ENCODE measurements at regions not wholly inside any gene's neighbourhood (a gene's known extent, or its start where the extent isn't known, plus 50 kb on each side); places are given as distances from the start of the nearest gene placed in this dataset.
"Not testable (repeated sequence)": the region's sequence is repeated elsewhere in the genome, so short reads cannot be mapped to it uniquely, and the experiment has no call there.

GRCh38 chr9:43125894-43126293, 942.4 kb downstream of the SPATA31A6 start:
- H3K4me2 ChIP-seq; H3K27ac ChIP-seq (ENCODE audit: low read depth in 2 of 2, low read length in 1 of 2); H3K9me3 ChIP-seq; DNase-seq; H3K4me1 ChIP-seq (ENCODE audit: control insufficient read depth in 1 of 2, insufficient read depth in 2 of 2, low read depth in 1 of 2, low read length in 1 of 2); H3F3A ChIP-seq (replicated peaks; ENCODE audit: insufficient read depth); H2AFZ ChIP-seq (ENCODE audit: low read depth); H3K9me2 ChIP-seq; H3K4me3 ChIP-seq (ENCODE audit: low read depth in 2 of 2, low read length in 1 of 2); H3K36me3 ChIP-seq (replicated peaks in 1 of 2; ENCODE audit: control insufficient read depth in 1 of 2, insufficient read depth in 2 of 2, low read length in 1 of 2); H3K27me3 ChIP-seq (ENCODE audit: insufficient read depth); POLR2A ChIA-PET; H3K79me2 ChIP-seq (ENCODE audit: insufficient read depth); H3K9ac ChIP-seq; CTCF ChIA-PET; H4K20me1 ChIP-seq (ENCODE audit: insufficient read depth): not testable (repeated sequence)
- 50% methylated on average over 1 of the region's 3 CpGs for WGBS (ENCODE audit: low lambda C conversion rate)

DNA sequence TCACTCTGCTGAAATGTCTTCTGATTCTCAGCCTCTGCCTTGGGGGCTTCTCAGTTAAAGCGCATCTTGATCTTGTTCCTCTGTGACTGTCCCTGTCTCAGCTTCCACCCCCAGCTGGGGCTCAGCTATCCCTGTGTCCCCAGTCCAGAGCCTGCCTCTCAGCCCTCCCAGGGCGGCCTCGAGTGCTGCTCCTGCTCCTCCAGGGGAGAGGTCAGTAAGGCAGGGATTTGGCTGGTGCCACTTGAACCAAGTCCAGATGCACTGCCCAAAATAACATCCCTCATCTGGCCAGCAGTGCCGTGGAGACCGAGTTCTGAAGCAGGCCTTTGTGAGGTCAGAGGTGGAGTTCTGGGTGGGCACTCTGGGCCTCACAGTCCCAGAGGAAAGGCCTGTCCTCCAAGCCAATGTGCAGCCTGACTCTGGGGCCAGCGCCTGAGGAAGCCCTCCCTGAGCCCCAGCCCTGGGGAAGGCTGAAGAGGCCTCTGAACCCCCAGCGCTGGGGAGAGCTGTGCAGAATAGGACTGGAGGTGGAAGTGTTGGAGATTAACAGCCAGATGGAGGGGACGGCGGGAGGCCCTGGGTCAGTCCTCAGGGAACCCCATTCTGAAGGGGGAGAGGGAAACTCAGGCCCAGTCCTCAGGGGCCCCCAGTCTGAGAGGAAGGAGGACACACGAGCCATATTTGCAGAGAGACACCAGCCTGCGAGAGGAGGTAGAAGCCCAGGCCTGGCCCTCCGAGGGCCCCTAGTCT, 943.7 kb downstream of the SPATA31A6 start:
- H4K20me1 ChIP-seq (ENCODE audit: insufficient read depth); H3K27ac ChIP-seq (ENCODE audit: low read depth in 2 of 2, low read length in 1 of 2); H3K36me3 ChIP-seq (replicated peaks in 1 of 2; ENCODE audit: control insufficient read depth in 1 of 2, insufficient read depth in 2 of 2, low read length in 1 of 2); H3K9me2 ChIP-seq; H3K9me3 ChIP-seq; DNase-seq; H3F3A ChIP-seq (replicated peaks; ENCODE audit: insufficient read depth); H3K4me3 ChIP-seq (ENCODE audit: low read depth in 2 of 2, low read length in 1 of 2); CTCF ChIA-PET; H3K9ac ChIP-seq; POLR2A ChIA-PET; H3K79me2 ChIP-seq (ENCODE audit: insufficient read depth); H2AFZ ChIP-seq (ENCODE audit: low read depth); H3K4me2 ChIP-seq; H3K27me3 ChIP-seq (ENCODE audit: insufficient read depth); H3K4me1 ChIP-seq (ENCODE audit: control insufficient read depth in 1 of 2, insufficient read depth in 2 of 2, low read depth in 1 of 2, low read length in 1 of 2): not testable (repeated sequence)
- 69% methylated on average over 5 of the region's 12 CpGs for WGBS (ENCODE audit: low lambda C conversion rate)

- DNase-seq; H3K27ac ChIP-seq (ENCODE audit: low read depth in 2 of 2, low read length in 1 of 2); H4K20me1 ChIP-seq (ENCODE audit: insufficient read depth); H3K9me3 ChIP-seq; H3K9ac ChIP-seq; H3K27me3 ChIP-seq (ENCODE audit: insufficient read depth); H3K36me3 ChIP-seq (replicated peaks in 1 of 2; ENCODE audit: control insufficient read depth in 1 of 2, insufficient read depth in 2 of 2, low read length in 1 of 2); H3F3A ChIP-seq (replicated peaks; ENCODE audit: insufficient read depth); H3K4me2 ChIP-seq; H3K79me2 ChIP-seq (ENCODE audit: insufficient read depth); CTCF ChIA-PET; POLR2A ChIA-PET; H3K9me2 ChIP-seq; H3K4me3 ChIP-seq (ENCODE audit: low read depth in 2 of 2, low read length in 1 of 2); H3K4me1 ChIP-seq (ENCODE audit: control insufficient read depth in 1 of 2, insufficient read depth in 2 of 2, low read depth in 1 of 2, low read length in 1 of 2); H2AFZ ChIP-seq (ENCODE audit: low read depth): not testable (repeated sequence)
- 0% methylated on average over 3 of the region's 4 CpGs for WGBS (ENCODE audit: low lambda C conversion rate)
- 0 out of 2 replicates have a peak, but pooled peaks have one; percentile 14 for TF ChIP-seq CTCF (IDR thresholded peaks at IDR 0.05)
These were observed 944.5 kb downstream of the SPATA31A6 start for GRCh38 chr9:43127949-43128348.

GRCh38 chr9:43130744-43131171, 947.3 kb downstream of the SPATA31A6 start:
- Histone ChIP-seq H3K4me2 (peak overlapping the region; percentile 6; the same call in 1 of the 2 replicates), H3K27ac (ENCODE audit: low read depth in 2 of 2, low read length in 1 of 2) (peak overlapping the region in 1 of 2 experiments; percentile 74; a peak in 2 of 4 replicates), H2AFZ (ENCODE audit: low read depth) (0 out of 2 replicates have a peak overlapping the region, but pooled peaks have one; percentile 16), H3K9ac (peak overlapping the region; percentile 46)
- H3K9me3 ChIP-seq; H4K20me1 ChIP-seq (ENCODE audit: insufficient read depth); POLR2A ChIA-PET; CTCF ChIA-PET; H3K4me1 ChIP-seq (ENCODE audit: control insufficient read depth in 1 of 2, insufficient read depth in 2 of 2, low read depth in 1 of 2, low read length in 1 of 2); H3F3A ChIP-seq (replicated peaks; ENCODE audit: insufficient read depth); H3K79me2 ChIP-seq (ENCODE audit: insufficient read depth); H3K27me3 ChIP-seq (ENCODE audit: insufficient read depth); H3K36me3 ChIP-seq (replicated peaks in 1 of 2; ENCODE audit: control insufficient read depth in 1 of 2, insufficient read depth in 2 of 2, low read length in 1 of 2); H3K9me2 ChIP-seq; DNase-seq; H3K4me3 ChIP-seq (ENCODE audit: low read depth in 2 of 2, low read length in 1 of 2): not testable (repeated sequence)
- TF ChIP-seq RXRA (IDR thresholded peaks at IDR 0.05; ENCODE audit: borderline replicate concordance, low read depth) = 0 out of 2 replicates have a peak, but pooled peaks have one; percentile 29
- peak; percentile 11; the same call in 1 of the 2 replicates for TF ChIP-seq PBX3 (IDR thresholded peaks at IDR 0.05)
- peak; percentile 68 for TF ChIP-seq TCF12 (IDR thresholded peaks at IDR 0.05)
- peak; percentile 30 for TF ChIP-seq JUND (IDR thresholded peaks at IDR 0.05)
- WGBS (ENCODE audit: low lambda C conversion rate) = 6% methylated on average over 2 of the region's 2 CpGs

DNA sequence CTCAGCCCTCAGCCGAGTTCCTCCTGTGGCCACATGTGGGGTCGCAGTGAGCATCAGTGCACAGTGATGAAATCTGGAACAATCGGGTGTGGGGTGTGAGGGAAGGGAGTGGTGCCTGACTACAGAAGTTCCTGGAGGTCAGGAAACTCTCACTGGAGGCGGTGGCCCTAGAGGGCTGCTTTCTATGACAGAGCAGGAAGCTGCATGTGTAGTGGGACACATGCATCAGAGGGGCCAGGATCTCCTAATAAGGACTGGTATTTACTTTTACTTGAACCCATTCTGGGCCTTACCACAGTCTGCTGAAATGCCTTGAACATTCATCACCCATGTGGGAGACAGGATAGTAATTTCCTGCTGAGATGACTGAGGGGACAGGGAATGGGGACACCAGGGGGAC, 952.0 kb downstream of the SPATA31A6 start:
- H2AFZ ChIP-seq (ENCODE audit: low read depth); H3K27me3 ChIP-seq (ENCODE audit: insufficient read depth); H3K4me3 ChIP-seq (ENCODE audit: low read depth in 2 of 2, low read length in 1 of 2); H3K79me2 ChIP-seq (ENCODE audit: insufficient read depth); H3K9me2 ChIP-seq; H3K4me1 ChIP-seq (ENCODE audit: control insufficient read depth in 1 of 2, insufficient read depth in 2 of 2, low read depth in 1 of 2, low read length in 1 of 2); H4K20me1 ChIP-seq (ENCODE audit: insufficient read depth); DNase-seq; H3F3A ChIP-seq (replicated peaks; ENCODE audit: insufficient read depth); H3K4me2 ChIP-seq; CTCF ChIA-PET; POLR2A ChIA-PET; H3K9me3 ChIP-seq; H3K36me3 ChIP-seq (replicated peaks in 1 of 2; ENCODE audit: control insufficient read depth in 1 of 2, insufficient read depth in 2 of 2, low read length in 1 of 2): not testable (repeated sequence)
- Histone ChIP-seq H3K9ac (peak overlapping the region; percentile 15; the same call in 1 of the 2 replicates), H3K27ac (ENCODE audit: low read depth in 2 of 2, low read length in 1 of 2) (peak overlapping the region in 1 of 2 experiments; percentile 72; a peak in 2 of 4 replicates)
- WGBS (ENCODE audit: low lambda C conversion rate) = 25% methylated on average over 3 of the region's 4 CpGs
